Skin of body (tissue), 1 donor: ENCODE measurements at regions not wholly inside any gene's neighbourhood (a gene's known extent, or its start where the extent isn't known, plus 50 kb on each side); places are given as distances from the start of the nearest gene placed in this dataset.

Experiments used
- DNase-seq: peaks from one replicate; lab custom pipeline; 2025; lab: John Stamatoyannopoulos, UW

DNA sequence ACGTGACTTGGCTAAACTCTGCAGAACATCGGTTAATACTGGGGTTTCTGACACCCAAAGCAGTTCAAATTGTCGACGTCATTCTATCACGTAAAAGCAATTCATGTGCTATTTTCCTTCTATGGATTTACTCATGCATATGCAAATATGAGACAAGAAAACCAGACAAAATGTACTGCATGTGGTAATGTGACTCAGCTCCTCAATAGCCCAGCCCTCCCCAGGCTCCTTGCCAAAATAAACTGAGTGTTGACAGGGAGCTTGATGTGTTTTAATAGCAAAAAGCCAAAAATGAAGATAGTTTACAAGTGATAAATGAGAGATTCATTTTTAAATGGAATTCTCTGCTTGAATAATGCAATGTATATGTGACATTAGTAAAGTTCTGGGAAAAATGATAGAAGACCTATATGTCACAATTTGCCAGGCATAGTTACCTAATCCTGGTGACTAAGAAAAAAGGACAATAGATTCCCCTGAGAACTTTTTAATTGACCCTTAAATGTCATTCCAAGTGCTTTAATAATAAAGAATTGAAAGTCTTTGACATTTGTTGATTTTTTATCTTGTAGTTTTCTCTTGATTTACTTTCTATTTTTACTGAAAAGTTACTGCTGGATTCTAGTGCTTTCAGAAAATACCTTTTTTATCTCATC is 1700.6 kb upstream of the TENM3 start:
- DNase-seq: peak; percentile 44

DNA sequence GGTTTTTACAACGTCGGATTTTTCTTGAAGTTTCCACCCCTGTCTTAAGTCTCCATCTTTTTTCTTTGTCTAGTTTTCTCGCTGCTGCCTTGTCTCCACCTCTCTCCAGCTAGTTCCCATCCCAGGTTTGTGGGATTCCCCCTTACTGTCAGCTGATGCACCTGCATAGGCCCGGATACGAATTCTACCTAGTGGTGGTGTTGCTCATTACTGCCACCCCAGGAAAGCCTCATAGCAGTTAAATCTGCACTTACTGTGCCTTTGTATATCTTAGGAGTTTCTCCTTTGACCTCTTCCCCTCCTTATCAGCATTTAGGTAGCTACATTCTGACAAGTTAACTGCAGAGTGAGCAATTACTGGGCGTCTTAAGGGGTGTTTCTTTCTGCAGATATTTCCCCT is 1693.1 kb upstream of the TENM3 start:
- no peak for DNase-seq

DNA sequence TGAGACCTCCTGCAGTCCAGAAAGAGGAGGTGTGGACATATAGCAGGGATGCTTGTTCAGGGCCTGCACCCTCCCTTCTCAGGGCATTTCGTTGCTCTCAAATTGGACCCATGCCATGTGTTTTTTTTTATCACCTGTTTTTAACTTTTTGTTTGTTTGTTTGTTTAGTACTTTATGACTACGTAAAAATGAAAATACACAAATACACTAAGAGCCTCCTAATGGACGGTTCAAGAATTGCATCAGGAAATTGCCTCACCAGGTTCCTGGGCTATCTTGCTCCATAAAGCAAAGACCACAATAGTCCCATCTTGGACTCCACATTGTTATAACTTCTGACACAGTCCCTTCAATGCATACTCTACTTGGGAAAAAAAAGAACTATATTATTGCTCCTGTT is 1685.9 kb upstream of the TENM3 start:
- DNase-seq: no peak

DNA sequence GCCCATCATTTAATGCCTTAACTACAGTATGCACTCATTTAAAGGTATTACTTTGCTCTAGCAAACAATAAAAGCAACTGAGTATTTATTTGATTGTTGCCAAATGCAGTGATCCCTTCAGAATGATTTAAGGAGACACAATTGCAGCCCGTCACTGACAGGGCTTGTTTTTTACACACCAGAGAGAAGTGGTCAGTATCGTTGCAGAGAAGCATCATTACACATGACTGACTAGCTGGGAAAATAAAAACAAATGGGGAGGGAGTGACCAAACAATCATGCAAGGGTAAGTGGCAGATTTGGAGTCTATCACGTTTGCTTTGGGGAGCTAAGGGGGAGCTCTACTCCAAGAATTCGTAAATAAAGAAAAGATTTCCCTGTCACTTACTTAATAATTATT is 1685.3 kb upstream of the TENM3 start:
- no peak for DNase-seq

DNA sequence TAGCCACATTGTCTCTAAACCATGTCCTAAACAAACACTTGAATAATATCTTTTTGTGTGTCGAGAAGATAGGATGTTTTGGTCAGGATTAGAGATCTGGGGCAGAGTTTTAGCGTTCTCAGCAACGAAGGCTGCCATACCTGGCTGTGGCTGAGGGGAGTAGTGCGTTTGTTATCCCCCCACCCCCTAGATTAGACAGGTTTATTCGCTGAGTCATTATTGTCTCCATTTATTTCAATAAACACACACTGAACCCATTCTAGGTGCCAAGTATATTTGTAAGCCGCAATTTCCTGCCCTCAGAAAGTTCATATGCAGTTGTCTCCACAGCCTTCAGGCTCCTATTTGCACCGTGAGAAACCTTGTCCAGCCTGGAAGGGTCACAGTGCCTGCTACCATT is 1684.8 kb upstream of the TENM3 start:
- DNase-seq: no peak

DNA sequence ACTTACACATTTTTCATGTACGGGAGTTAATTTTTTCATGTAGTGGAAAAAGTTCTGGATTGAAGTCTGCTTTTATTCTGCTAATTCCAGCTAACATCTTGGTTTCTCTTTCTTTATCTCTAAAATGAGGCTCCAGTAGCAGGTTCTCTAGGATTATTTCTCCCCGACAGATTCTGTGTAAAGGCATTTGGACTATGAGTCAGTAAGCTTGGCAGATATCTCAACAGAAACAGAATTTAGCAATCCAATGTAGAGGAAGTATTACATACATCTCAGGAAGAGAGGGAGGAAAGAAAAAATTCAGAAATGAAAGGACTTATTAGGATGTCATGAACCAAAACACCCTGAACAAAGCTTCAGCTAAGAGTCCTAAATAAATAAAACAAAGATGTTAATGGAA is 1682.3 kb upstream of the TENM3 start:
- no peak for DNase-seq

DNA sequence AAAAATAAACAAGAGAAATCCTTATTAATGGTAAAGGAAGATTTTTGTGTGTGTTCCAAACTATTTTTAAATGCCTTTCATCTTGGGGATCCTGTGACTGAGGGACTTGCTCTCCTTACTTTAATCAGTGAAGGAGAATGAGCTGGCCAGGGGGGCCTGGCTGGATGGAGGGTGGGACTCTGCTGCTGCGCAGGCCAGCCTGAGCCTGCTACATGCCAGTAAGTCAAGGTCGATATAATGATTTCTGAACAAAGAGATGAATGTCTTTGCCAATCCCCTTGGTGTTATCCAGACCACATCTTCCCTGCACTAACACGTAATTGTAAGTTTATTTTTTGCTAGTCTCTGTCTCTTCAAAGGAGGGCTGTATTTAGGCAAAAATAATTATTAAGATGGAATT is 1679.2 kb upstream of the TENM3 start:
- DNase-seq: no peak

DNA sequence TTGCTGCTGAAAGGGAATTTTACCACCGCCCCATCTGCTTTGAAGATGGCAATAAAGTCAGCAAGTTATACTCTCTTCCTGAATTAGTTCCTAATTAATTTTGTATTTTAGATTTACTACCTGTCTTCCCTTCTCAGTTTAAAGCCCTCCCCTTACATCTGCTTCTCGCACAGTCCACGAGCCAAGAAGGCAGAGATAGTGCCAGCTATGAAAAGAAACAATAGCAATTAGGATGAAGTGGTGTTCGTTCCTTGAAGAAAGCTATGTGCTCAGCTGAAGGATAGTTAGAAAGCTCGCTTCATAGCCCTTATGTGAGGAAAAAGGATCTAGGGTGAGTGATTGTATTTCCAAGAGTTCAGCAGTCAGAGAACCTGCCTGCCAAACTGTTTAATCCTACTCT is 1678.8 kb upstream of the TENM3 start:
- no peak for DNase-seq

DNA sequence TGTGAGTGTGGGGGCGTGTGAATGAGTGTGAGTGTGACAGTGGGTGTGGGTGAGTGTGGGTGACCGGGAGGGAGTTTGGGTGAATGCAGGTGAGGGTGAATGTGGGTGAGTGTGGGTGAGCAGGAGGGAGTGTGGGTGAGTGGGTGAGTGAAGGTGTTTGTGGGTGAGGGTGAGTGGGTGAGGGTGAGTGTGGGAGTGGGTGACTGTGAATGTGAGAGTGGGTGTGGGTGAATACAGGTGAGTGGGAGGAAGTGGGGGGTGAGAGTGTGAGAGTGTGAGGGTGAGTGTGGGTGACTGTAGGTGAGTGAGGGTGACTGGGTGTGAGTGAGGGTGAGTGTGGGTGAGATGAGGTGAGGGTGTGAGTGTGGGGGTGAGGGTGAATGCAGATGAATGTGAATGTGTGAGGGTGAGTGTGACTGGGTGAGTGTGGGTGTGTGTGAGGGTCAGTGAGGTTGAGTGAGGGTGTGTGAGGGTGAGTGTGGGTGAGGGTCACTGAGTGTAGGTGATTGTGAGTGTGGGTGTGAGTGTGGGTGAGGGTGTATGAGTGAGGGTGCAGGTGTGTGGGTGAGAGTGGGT is 1677.3 kb upstream of the TENM3 start:
- DNase-seq: no peak

DNA sequence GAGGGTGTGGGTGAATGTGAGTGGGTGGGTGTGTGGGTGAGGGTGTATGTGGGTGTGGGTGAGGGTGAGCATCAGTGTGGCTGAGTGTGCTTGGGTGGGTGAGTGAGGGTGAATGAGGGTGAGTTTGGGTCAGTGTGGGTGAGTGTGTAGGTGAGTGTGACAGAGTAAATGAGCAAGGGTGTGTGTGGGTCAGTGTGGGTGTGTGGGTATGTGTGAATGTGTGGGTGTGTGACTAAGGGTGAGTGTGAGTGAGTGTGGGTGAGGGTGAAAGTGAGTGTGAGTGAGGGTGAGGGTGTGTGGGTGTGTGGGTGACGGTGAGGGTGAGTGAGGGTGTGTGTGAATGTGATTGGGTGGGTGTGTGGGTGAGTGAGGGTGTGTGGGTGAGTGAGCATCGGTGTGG is 1676.7 kb upstream of the TENM3 start:
- DNase-seq: no peak

DNA sequence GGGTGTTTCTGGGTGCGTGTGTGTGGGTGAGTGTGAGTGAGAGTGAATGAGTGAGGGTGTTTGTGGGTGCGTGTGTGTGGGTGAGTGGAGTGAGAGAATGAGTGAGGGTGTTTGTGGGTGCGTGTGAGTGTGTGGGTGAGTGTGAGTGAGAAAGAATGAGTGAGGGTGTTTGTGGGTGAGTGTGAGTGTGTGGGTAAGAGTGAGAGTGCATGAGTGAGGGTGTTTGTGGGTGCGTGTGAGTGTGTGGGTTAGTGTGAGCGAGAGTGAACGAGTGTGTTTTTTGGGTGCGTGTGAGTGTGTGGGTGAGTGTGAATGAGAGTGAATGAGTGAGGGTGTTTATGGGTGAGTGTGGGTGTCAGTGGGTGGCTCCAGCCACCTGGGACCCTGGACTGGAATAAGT is 1676.1 kb upstream of the TENM3 start:
- no peak for DNase-seq

DNA sequence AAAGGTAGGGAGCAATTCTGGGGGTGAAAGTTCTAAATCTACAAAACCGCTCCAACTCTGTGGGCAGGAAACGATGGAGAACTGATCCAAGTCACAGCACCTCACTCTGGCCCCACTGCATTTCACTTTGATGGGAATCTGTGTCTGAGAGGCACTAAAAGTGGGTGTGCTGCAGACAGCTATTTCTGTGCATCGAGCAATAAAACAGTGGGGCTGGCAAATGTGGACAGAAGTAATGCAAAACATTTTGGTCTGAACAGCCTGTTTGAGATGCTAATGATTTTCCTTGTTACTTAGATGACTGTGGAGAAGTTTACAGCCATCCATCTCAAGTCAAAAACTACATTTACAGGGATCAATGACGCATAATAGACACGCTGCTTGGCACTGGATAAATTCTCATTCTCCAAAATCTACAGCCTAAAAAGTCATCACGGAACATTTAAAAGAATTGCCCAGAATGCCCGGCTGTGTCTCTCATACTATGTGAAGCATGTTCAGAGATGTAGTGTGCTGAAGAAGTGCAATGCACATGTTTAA is 1671.6 kb upstream of the TENM3 start:
- no peak for DNase-seq

DNA sequence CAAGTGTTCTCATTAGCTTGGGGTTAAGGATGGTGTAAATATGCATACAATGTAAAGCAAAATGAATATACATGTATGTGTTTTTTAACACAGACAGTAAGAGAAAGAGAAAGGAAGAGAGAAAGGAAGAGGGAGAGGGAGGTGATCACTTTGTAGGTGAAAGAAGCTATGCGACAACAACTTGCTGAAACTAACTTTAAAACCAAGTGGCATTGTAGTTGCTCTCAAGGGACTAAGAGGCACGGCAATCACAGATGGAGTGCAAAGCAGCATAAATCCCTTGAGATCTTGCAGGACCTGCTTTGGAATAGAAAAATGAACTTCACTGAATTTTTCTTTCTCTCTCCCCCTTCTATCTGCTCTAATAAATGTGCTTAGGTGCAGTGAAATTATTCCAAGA is 1665.0 kb upstream of the TENM3 start:
- no peak for DNase-seq

DNA sequence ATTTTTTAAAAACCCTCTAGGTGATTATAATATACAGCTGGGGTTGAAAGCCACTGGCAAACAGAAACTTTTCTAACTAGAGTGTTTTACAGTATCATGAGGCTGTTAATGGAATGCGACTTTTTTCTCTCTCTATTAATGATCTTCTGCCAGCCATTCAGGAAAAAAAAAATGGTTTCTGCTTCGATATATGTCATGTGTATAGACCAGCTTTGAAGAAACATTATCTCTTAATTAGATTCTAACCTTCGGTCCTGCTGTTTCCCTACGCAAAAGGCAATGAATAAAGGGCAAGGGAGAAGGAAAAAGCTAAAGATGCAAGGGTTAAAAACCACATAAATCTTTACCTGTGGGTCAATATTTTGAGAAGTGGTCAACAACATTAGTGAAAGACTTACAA is 1662.1 kb upstream of the TENM3 start:
- no peak for DNase-seq

DNA sequence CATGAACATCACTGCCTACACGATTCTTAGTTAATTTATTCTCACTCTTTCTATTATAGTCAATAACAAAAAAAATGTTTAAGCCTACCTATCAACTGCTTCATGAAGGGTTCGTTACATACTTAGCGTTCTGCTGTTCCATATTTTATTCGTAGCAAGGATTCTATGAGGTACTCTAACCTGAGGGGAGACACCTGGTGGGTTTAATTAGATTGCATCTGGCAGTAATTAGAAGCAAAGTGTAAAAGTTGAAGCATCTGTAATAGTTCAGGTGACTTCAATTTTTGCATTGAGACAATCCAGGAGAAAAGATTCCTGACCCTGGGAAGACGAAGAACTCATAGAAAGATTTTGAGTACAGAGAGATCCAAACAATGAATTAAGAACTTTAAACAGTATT is 1655.8 kb upstream of the TENM3 start:
- no peak for DNase-seq

DNA sequence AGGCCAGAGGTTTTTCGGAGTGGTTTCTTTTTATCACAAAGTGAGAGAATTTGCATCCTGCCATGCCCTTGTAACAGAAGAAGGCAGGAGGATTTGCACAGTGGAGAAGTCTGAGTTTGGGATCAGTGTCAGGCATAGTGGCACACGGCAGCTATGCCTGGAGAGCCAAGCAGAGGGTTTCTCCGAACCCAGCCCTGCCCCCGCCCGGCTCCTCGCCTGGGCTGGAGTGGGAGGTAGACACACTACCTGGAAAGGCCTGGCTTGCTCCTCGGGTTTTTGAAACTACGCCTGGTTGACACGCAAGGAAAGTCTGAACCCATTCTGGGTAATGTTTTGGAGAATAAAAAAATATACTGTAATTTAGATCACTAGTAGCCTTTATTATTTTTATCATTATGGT is 1653.6 kb upstream of the TENM3 start:
- DNase-seq: no peak

DNA sequence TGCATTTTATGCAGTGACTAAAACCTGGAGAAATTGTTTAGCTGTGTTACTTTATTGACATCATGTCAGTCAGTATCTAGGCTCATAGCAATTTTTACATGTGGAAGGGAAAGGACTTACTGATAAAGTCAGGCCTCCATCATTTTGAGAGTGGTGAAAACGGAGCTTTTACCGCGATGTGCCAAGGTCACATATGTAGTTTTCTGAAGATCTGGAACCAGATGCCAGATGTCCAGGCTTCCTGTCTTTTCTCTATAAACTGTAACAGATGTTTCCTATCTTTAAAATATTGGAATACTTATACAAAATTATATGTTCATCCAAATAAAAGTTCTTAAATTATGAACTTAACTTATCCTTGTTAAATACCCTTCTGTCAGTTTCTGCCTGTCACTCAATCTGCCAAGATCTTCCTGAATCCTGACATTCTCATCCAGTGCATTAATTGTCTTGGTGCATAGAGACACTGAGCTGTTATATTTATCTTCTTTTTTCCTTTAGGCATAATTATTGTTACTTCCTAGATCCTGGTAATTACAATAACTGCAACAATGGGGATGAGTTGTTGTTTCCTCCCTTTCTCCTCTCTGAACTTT is 1646.2 kb upstream of the TENM3 start:
- no peak for DNase-seq

DNA sequence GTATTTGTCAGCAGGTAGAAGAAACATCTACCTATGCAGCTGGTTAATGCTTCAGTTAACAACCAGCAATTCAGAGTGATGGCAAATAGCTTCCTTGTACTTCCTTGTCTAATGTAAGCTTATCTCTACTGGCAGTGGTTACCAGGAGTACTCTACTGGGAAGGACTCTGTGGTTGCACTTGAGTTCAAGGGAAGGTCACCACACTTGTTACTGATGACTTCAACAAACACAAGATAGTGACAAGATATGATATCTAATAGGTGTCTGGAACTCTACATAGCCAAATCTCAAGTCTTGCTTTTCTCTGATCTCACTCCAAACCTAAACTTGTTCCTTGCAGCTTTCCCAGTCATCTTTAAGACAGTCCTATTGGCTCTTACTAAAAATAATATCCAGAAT is 1644.9 kb upstream of the TENM3 start:
- no peak for DNase-seq

DNA sequence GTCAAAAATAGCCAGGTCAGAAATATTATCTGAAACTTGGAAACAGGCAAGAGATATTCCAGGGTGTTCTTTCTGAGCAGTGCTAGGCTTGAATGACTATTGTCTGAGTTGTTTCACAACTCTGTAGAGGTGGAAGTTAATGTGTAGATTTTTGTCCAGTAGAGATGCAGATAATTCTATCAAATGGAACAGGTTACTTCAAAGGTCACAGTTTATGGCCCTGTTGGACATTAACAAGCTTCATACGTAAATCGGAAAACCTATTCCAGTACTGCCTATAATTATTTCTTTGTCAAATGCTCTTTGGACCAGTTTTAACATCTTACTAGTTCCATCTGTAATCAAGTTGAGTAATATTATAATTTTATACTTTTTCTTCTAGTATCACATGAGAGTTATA is 1639.4 kb upstream of the TENM3 start:
- no peak for DNase-seq

DNA sequence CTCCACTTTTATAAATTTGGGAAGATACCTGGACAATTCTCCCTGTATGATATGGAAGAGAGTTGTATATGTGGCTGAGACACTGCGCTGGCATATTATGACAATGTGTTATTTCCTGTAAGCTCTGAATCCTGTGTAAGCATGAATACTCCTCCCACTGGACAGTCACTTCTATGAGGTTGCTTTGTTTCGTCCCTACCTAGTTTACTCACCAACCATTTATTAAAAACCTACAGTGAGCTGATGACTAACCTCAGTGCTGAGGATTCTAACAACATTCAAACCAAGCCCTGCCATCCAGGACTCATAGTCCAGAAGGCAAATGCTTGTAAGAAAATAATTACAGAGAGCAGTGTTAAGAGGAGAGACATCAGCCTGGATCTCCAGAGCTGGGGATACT is 1632.9 kb upstream of the TENM3 start:
- no peak for DNase-seq

DNA sequence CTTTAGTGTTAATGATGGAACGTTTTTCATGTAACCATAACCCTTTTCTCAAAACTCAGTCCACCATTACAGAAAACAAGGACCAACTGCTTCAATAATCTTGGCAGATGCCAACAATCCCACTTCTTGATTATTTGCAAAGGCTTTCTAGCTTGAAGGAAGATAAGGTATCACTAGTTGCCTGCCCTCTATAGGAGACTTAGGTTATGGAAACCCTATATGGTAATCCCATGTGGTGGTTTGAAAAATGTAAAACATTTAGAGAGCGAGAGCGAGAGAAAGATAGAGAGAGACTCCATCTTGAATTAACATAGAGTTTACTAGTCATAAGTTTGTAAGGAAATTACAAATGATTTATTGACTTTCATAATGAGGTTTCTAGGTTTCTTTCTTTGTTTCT is 1627.5 kb upstream of the TENM3 start:
- no peak for DNase-seq

DNA sequence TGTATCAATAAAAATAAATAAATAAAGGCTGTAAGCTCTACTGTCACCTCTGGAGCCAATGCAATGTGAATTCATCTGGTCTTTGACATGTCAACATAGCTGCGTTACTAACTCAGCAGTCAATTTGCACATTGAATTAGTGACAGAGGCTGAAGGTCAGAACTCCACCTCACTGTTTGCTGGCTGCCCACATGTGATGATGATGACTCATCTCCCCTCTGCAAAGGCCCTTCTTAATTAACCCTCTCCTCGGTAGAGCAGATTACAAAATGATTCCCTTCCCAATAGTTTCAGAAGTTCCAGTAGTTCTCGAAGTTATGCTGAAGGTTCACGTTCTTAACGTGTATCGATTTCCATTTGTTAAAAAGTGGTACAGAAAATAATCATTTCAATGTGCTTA is 1626.0 kb upstream of the TENM3 start:
- DNase-seq: no peak

DNA sequence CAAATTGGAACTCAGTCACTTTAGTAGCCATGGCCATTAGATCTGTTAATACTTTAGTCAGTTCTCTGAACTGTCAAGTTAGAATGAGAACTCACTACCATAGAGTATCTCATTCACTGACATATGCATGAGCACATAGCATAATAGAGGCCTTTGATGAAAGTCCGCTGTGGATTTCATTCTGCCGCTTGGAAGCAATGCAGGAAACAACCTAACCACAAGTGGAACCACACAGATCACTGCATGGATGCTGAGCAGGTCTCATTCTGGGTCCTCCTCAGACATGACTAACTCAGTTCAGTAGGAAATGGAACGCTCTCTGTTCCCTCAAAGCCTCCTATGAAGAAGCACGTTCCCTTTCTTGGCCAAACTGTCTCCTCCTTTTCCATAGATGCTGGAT is 1624.8 kb upstream of the TENM3 start:
- DNase-seq: no peak
